Nephron (organoid): ENCODE measurements at regions not wholly inside any gene's neighbourhood (a gene's known extent, or its start where the extent isn't known, plus 50 kb on each side); places are given as distances from the start of the nearest gene placed in this dataset.
"Not testable (repeated sequence)": the region's sequence is repeated elsewhere in the genome, so short reads cannot be mapped to it uniquely, and the experiment has no call there.

ENCODE experiments used
- H3K27ac Mint-ChIP-seq, 3 experiments: 2 replicates each; pipeline ENCODE4 v1.8.0; 2020; ENCODE audit warnings: mixed read lengths in 3 of 3, mild to moderate bottlenecking in 2 of 3, moderate library complexity in 1 of 3
- H3K27me3 Mint-ChIP-seq: 2 replicates; pipeline ENCODE4 v1.8.0; 2021; ENCODE audit warnings: low read depth, mild to moderate bottlenecking, moderate library complexity, mixed read lengths
- H3K36me3 Mint-ChIP-seq: 2 replicates; pipeline ENCODE4 v1.8.0; 2020; ENCODE audit warnings: low read depth, mixed read lengths
- H3K4me1 Mint-ChIP-seq: 2 replicates; pipeline ENCODE4 v1.8.0; 2020; ENCODE audit warnings: mixed read lengths
- H3K4me3 Mint-ChIP-seq, 3 experiments: 2 replicates each; pipeline ENCODE4 v1.8.0; 2020; ENCODE audit warnings: mild to moderate bottlenecking in 3 of 3, mixed read lengths in 3 of 3, moderate library complexity in 2 of 3
- H3K9me3 Mint-ChIP-seq: 2 replicates; pipeline ENCODE4 v1.8.0; 2020; ENCODE audit warnings: mixed read lengths
- CTCF ChIP-seq, 3 experiments: fragments of 200-600 bp; sonication (generic); IDR thresholded peaks; one replicate each; pipeline ENCODE4 v1.5.0; 2021; ENCODE audit warnings: antibody characterized with exemption in 3 of 3; ENCODE audit not compliant: unreplicated experiment in 3 of 3

- H3K27ac Mint-ChIP-seq, result no peak overlapping the region
- H3K9me3 Mint-ChIP-seq, result no peaks in the 10 kb centered on the region
- no peak for TF ChIP-seq CTCF (IDR thresholded peaks at IDR 0.05; ENCODE audit: unreplicated experiment in 3 of 3)
- no peaks in the 10 kb centered on the region for H3K27me3 Mint-ChIP-seq
- H3K4me3 Mint-ChIP-seq, result no peak overlapping the region
- H3K4me1 Mint-ChIP-seq, result no peaks in the 10 kb centered on the region
- no peaks in the 10 kb centered on the region for H3K36me3 Mint-ChIP-seq
Observed at GRCh38 chr4:28105271-28105859, 1244.7 kb downstream of the STIM2 start.

GRCh38 chr4:28106155-28106554 is 1245.5 kb downstream of the STIM2 start:
- H3K4me3 Mint-ChIP-seq, result no peak overlapping the region
- no peaks in the 10 kb centered on the region for H3K36me3 Mint-ChIP-seq
- no peak overlapping the region for H3K27ac Mint-ChIP-seq
- no peaks in the 10 kb centered on the region for H3K27me3 Mint-ChIP-seq
- no peak for TF ChIP-seq CTCF (IDR thresholded peaks at IDR 0.05; ENCODE audit: unreplicated experiment in 3 of 3)
- no peaks in the 10 kb centered on the region for H3K9me3 Mint-ChIP-seq
- no peaks in the 10 kb centered on the region for H3K4me1 Mint-ChIP-seq

- H3K4me3 Mint-ChIP-seq, result no peak overlapping the region
- H3K9me3 Mint-ChIP-seq, result no peaks in the 10 kb centered on the region
- H3K27me3 Mint-ChIP-seq, result no peaks in the 10 kb centered on the region
- H3K4me1 Mint-ChIP-seq, result no peaks in the 10 kb centered on the region
- TF ChIP-seq CTCF (IDR thresholded peaks at IDR 0.05; ENCODE audit: unreplicated experiment in 3 of 3), result no peak
- no peaks in the 10 kb centered on the region for H3K36me3 Mint-ChIP-seq
- no peak overlapping the region for H3K27ac Mint-ChIP-seq
Observed at GRCh38 chr4:28109801-28110200, 1249.2 kb downstream of the STIM2 start.

GRCh38 chr4:28112691-28113335 is 1252.2 kb downstream of the STIM2 start:
- not testable (repeated sequence) for H3K4me3 Mint-ChIP-seq, H3K36me3 Mint-ChIP-seq, H3K27me3 Mint-ChIP-seq, H3K9me3 Mint-ChIP-seq, H3K4me1 Mint-ChIP-seq, H3K27ac Mint-ChIP-seq

GRCh38 chr4:28113586-28113985 is 1252.9 kb downstream of the STIM2 start:
- not testable (repeated sequence) for H3K27me3 Mint-ChIP-seq, H3K4me3 Mint-ChIP-seq, H3K4me1 Mint-ChIP-seq, H3K36me3 Mint-ChIP-seq, H3K27ac Mint-ChIP-seq
- H3K9me3 Mint-ChIP-seq, result peaks cover 13% of the 10 kb centered on the region

GRCh38 chr4:28116526-28117083 is 1256.0 kb downstream of the STIM2 start:
- H3K9me3 Mint-ChIP-seq, result peaks cover 13% of the 10 kb centered on the region
- H3K27me3 Mint-ChIP-seq, H3K4me1 Mint-ChIP-seq, H3K4me3 Mint-ChIP-seq, H3K27ac Mint-ChIP-seq, H3K36me3 Mint-ChIP-seq: not testable (repeated sequence)

- Mint-ChIP-seq H3K4me1 (no peaks in the 10 kb centered on the region), H3K27ac (no peak overlapping the region), H3K9me3 (peaks cover 13% of the 10 kb centered on the region), H3K4me3 (no peak overlapping the region), H3K36me3 (no peaks in the 10 kb centered on the region), H3K27me3 (no peaks in the 10 kb centered on the region)
- no peak for TF ChIP-seq CTCF (IDR thresholded peaks at IDR 0.05; ENCODE audit: unreplicated experiment in 3 of 3)
Observed at GRCh38 chr4:28117084-28117682, 1256.5 kb downstream of the STIM2 start.
